H9 (cell line): ENCODE measurements at regions not wholly inside any gene's neighbourhood (a gene's known extent, or its start where the extent isn't known, plus 50 kb on each side); places are given as distances from the start of the nearest gene placed in this dataset.

Source experiments
- DNase-seq: peaks from one replicate; pipeline ENCODE4 v3.0.0-alpha.2; 2017
- H2AFZ ChIP-seq: one replicate; pipeline ENCODE4 v1.6.1; 2013; ENCODE audit warnings: mild to moderate bottlenecking, low read length, control low read depth, moderate library complexity
- H2AK5ac ChIP-seq: 2 replicates; pipeline ENCODE4 v1.6.1; 2013; ENCODE audit warnings: low read length, control low read depth, mixed read lengths; ENCODE audit not compliant: insufficient read length
- H2BK120ac ChIP-seq: one replicate; pipeline ENCODE4 v1.6.1; 2013; ENCODE audit warnings: low read depth, mild to moderate bottlenecking, low read length, control low read depth, inconsistent platforms; ENCODE audit not compliant: poor library complexity, severe bottlenecking
- H2BK12ac ChIP-seq: 2 replicates; pipeline ENCODE4 v1.6.1; 2013; ENCODE audit warnings: low read length, control low read depth, mixed read lengths, low read depth; ENCODE audit not compliant: insufficient read length
- H2BK15ac ChIP-seq: 2 replicates; pipeline ENCODE4 v1.6.1; 2013; ENCODE audit warnings: low read depth, low read length, control low read depth
- H2BK20ac ChIP-seq: one replicate; pipeline ENCODE4 v1.6.1; 2013; ENCODE audit warnings: low read depth, mild to moderate bottlenecking, low read length, control low read depth, inconsistent platforms; ENCODE audit not compliant: poor library complexity, severe bottlenecking
- H2BK5ac ChIP-seq: 2 replicates; pipeline ENCODE4 v1.6.1; 2013; ENCODE audit warnings: low read length, control low read depth, mixed read lengths; ENCODE audit not compliant: insufficient read length
- H3K14ac ChIP-seq: 2 replicates; pipeline ENCODE4 v1.6.1; 2013; ENCODE audit warnings: low read length, control low read depth; ENCODE audit not compliant: insufficient read depth
- H3K18ac ChIP-seq: 2 replicates; pipeline ENCODE4 v1.6.1; 2013; ENCODE audit warnings: low read depth, mild to moderate bottlenecking, mixed read lengths, low read length, control low read depth; ENCODE audit not compliant: insufficient read length
- H3K23ac ChIP-seq: 2 replicates; pipeline ENCODE4 v1.6.1; 2013; ENCODE audit warnings: low read length, control low read depth, mixed read lengths, low read depth; ENCODE audit not compliant: insufficient read length
- H3K23me2 ChIP-seq: 2 replicates; pipeline ENCODE4 v1.6.1; 2013; ENCODE audit warnings: low read depth, mild to moderate bottlenecking, mixed read lengths, low read length, control low read depth; ENCODE audit not compliant: insufficient read length, poor library complexity, severe bottlenecking
- H3K27ac ChIP-seq: 2 replicates; pipeline ENCODE4 v1.5.1; 2013; ENCODE audit warnings: low read length, control low read depth, mixed read lengths, low read depth; ENCODE audit not compliant: insufficient read length
- H3K27me3 ChIP-seq: 2 replicates; pipeline ENCODE4 v1.6.1; 2013; ENCODE audit warnings: low read length, control low read depth, inconsistent platforms; ENCODE audit not compliant: insufficient read depth
- H3K4ac ChIP-seq: 2 replicates; pipeline ENCODE4 v1.6.1; 2013; ENCODE audit warnings: low read depth, mild to moderate bottlenecking, control low read depth, inconsistent platforms, low read length, moderate library complexity
- H3K4me1 ChIP-seq: 2 replicates; pipeline ENCODE4 v1.6.1; 2013; ENCODE audit warnings: low read length, control low read depth, inconsistent platforms; ENCODE audit not compliant: insufficient read depth
- H3K4me2 ChIP-seq: 2 replicates; pipeline ENCODE4 v1.6.1; 2013; ENCODE audit warnings: low read length, control low read depth, mixed read lengths; ENCODE audit not compliant: insufficient read length, insufficient read depth
- H3K56ac ChIP-seq: 2 replicates; pipeline ENCODE4 v1.6.1; 2013; ENCODE audit warnings: low read depth, mild to moderate bottlenecking, mixed read lengths, low read length, control low read depth; ENCODE audit not compliant: insufficient read length
- H3K79me1 ChIP-seq: 2 replicates; pipeline ENCODE4 v1.6.1; 2013; ENCODE audit warnings: low read depth, mild to moderate bottlenecking, moderate library complexity, low read length, control low read depth, inconsistent platforms; ENCODE audit not compliant: insufficient read depth, poor library complexity, severe bottlenecking
- H3K79me2 ChIP-seq: 2 replicates; pipeline ENCODE4 v1.6.1; 2013; ENCODE audit warnings: low read length, control low read depth, inconsistent platforms; ENCODE audit not compliant: insufficient read depth
- H3K9ac ChIP-seq: 2 replicates; pipeline ENCODE4 v1.6.1; 2013; ENCODE audit warnings: low read length, control low read depth, mixed read lengths; ENCODE audit not compliant: insufficient read length; ENCODE audit errors: extremely low read depth
- H3K9me3 ChIP-seq: one replicate; pipeline ENCODE4 v1.6.1; 2013; ENCODE audit warnings: low read depth, low read length, inconsistent platforms; ENCODE audit not compliant: control insufficient read depth
- H3T11ph ChIP-seq: one replicate; pipeline ENCODE4 v1.6.1; 2013; ENCODE audit warnings: mild to moderate bottlenecking, low read length, control low read depth, inconsistent platforms
- H4K20me1 ChIP-seq: one replicate; pipeline ENCODE4 v1.6.1; 2013; ENCODE audit not compliant: control insufficient read depth, insufficient read length, insufficient read depth
- H4K5ac ChIP-seq: 2 replicates; pipeline ENCODE4 v1.6.1; 2013; ENCODE audit warnings: low read depth, mild to moderate bottlenecking, mixed read lengths, low read length, control low read depth; ENCODE audit not compliant: insufficient read length
- H4K8ac ChIP-seq: replicated peaks from 2 replicates; pipeline ENCODE4 v1.6.1; 2013; ENCODE audit warnings: low read length, control low read depth, mixed read lengths, low read depth; ENCODE audit not compliant: insufficient read length
- H4K91ac ChIP-seq: 2 replicates; pipeline ENCODE4 v1.6.1; 2013; ENCODE audit warnings: low read depth, mild to moderate bottlenecking, moderate library complexity, mixed read lengths, low read length, control low read depth; ENCODE audit not compliant: insufficient read length
- H3K27ac Mint-ChIP-seq, 3 experiments: 2 replicates in 2 of 3; 3 replicates in 1 of 3; pipeline ENCODE4 v1.8.0; 2020 to 2021; ENCODE audit warnings: mixed read lengths in 3 of 3, mild to moderate bottlenecking in 1 of 3, moderate library complexity in 1 of 3
- H3K27me3 Mint-ChIP-seq: 2 replicates; pipeline ENCODE4 v1.8.0; 2021; ENCODE audit warnings: low read depth, mild to moderate bottlenecking, moderate library complexity, mixed read lengths
- H3K36me3 Mint-ChIP-seq, 3 experiments: 2 replicates in 2 of 3; 3 replicates in 1 of 3; pipeline ENCODE4 v1.8.0; 2020 to 2021; ENCODE audit warnings: low read depth in 3 of 3, mixed read lengths in 3 of 3; ENCODE audit not compliant: insufficient read depth in 1 of 3
- H3K4me1 Mint-ChIP-seq, 2 experiments: 2 replicates each; pipeline ENCODE4 v1.8.0; 2020; ENCODE audit warnings: mixed read lengths in 2 of 2
- H3K4me3 Mint-ChIP-seq, 2 experiments: 2 replicates in 1 of 2; 3 replicates in 1 of 2; pipeline ENCODE4 v1.8.0; 2020 to 2021; ENCODE audit warnings: mild to moderate bottlenecking in 2 of 2, mixed read lengths in 2 of 2, moderate library complexity in 1 of 2
- H3K9me3 Mint-ChIP-seq, 2 experiments: 2 replicates in 1 of 2; 3 replicates in 1 of 2; pipeline ENCODE4 v1.8.0; 2020; ENCODE audit warnings: mild to moderate bottlenecking in 2 of 2, mixed read lengths in 2 of 2, moderate library complexity in 1 of 2
- WGBS: extraction: QIAGEN DNeasy Blood & Tissue Kit; methylation state at CpG from one replicate; pipeline ENCODE4 v1.1.7; 2013; ENCODE audit warnings: missing lambda C conversion rate, low lambda C conversion rate, mixed read lengths; ENCODE audit not compliant: insufficient read length; ENCODE audit errors: extremely low coverage; 5-methylcytosine and 5-hydroxymethylcytosine counted together
- TF ChIP-seq, protein P1 (sequence below): fragments of 200-600 bp; sonication (generic); conservative IDR thresholded peaks from 3 replicates; pipeline ENCODE4 v1.8.0; 2021; ENCODE audit warnings: antibody characterized with exemption, mild to moderate bottlenecking

- Histone ChIP-seq H3K4me2 (no peak overlapping the region), H3K4me1 (no peaks in the 10 kb centered on the region), H3K9ac (no peak overlapping the region), H4K8ac (no peak overlapping the region), H3K18ac (no peak overlapping the region), H2BK120ac (no peak overlapping the region), H3T11ph (no peak overlapping the region), H4K20me1 (no peaks in the 10 kb centered on the region), H3K56ac (no peak overlapping the region), H2BK15ac (no peak overlapping the region), H3K4ac (no peak overlapping the region), H3K79me2 (no peaks in the 10 kb centered on the region), H3K14ac (no peak overlapping the region), H2AK5ac (no peak overlapping the region), H4K5ac (no peak overlapping the region), H3K23me2 (no peaks in the 10 kb centered on the region), H2BK5ac (no peak overlapping the region), H3K9me3 (no peaks in the 10 kb centered on the region), H3K27me3 (no peaks in the 10 kb centered on the region), H3K27ac (no peak overlapping the region), H2BK12ac (no peak overlapping the region), H2AFZ (no peak overlapping the region), H3K23ac (no peak overlapping the region), H3K79me1 (no peaks in the 10 kb centered on the region), H4K91ac (no peak overlapping the region), H2BK20ac (no peak overlapping the region)
- no peaks in the 10 kb centered on the region for H3K27me3 Mint-ChIP-seq
- H3K27ac Mint-ChIP-seq = no peak overlapping the region
- TF ChIP-seq, protein P1, sequence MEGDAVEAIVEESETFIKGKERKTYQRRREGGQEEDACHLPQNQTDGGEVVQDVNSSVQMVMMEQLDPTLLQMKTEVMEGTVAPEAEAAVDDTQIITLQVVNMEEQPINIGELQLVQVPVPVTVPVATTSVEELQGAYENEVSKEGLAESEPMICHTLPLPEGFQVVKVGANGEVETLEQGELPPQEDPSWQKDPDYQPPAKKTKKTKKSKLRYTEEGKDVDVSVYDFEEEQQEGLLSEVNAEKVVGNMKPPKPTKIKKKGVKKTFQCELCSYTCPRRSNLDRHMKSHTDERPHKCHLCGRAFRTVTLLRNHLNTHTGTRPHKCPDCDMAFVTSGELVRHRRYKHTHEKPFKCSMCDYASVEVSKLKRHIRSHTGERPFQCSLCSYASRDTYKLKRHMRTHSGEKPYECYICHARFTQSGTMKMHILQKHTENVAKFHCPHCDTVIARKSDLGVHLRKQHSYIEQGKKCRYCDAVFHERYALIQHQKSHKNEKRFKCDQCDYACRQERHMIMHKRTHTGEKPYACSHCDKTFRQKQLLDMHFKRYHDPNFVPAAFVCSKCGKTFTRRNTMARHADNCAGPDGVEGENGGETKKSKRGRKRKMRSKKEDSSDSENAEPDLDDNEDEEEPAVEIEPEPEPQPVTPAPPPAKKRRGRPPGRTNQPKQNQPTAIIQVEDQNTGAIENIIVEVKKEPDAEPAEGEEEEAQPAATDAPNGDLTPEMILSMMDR = no peak
- no peak for DNase-seq
- no peaks in the 10 kb centered on the region for H3K9me3 Mint-ChIP-seq
- H3K36me3 Mint-ChIP-seq = no peaks in the 10 kb centered on the region
- H3K4me3 Mint-ChIP-seq = no peak overlapping the region
- WGBS = no CpG with 5 or more reads among the region's 4 CpGs
- H3K4me1 Mint-ChIP-seq = peaks cover 4 to 5% of the 10 kb centered on the region in 2 experiments; a peak in 3 of 4 replicates
Measured at GRCh38 chr9:102206432-102206831, 468.0 kb upstream of the GRIN3A start.
